HG03066 (cell line): ENCODE measurements at regions not wholly inside any gene's neighbourhood (a gene's known extent, or its start where the extent isn't known, plus 50 kb on each side); places are given as distances from the start of the nearest gene placed in this dataset.

Source experiments
- ATAC-seq: cut with Tn5 transposase; IDR thresholded peaks from one replicate; pipeline ENCODE4 v1.9.1; 2021; ENCODE audit warnings: low read depth; ENCODE audit not compliant: unreplicated experiment

- ATAC-seq: peak; percentile 79
Observed at GRCh38 chr6:105601541-105602236, 198.8 kb upstream of the PREP start.

- no peak for ATAC-seq
Observed at GRCh38 chr6:105600336-105601260, 197.7 kb upstream of the PREP start.

- ATAC-seq: no peak
Observed at GRCh38 chr6:105598264-105598663, 195.4 kb upstream of the PREP start.

- ATAC-seq: no peak
Observed at GRCh38 chr6:105596284-105596755, 193.4 kb upstream of the PREP start.

GRCh38 chr6:105595829-105596228 lies 192.9 kb upstream of the PREP start:
- ATAC-seq: no peak

- ATAC-seq: no peak
Observed at GRCh38 chr6:105594821-105595220, 191.9 kb upstream of the PREP start.

- no peak for ATAC-seq
Observed at GRCh38 chr6:105593805-105594671, 191.2 kb upstream of the PREP start.

GRCh38 chr6:105593056-105593690 lies 190.3 kb upstream of the PREP start:
- ATAC-seq: no peak

- no peak for ATAC-seq
Observed at GRCh38 chr6:105592329-105592728, 189.4 kb upstream of the PREP start.

GRCh38 chr6:105591053-105591452 lies 188.2 kb upstream of the PREP start:
- peak; percentile 88 for ATAC-seq

- ATAC-seq: no peak
Observed at GRCh38 chr6:105588123-105588710, 185.3 kb upstream of the PREP start.

GRCh38 chr6:105587349-105588122 lies 184.7 kb upstream of the PREP start:
- no peak for ATAC-seq

- ATAC-seq: no peak
Observed at GRCh38 chr6:105578179-105578707, 175.4 kb upstream of the PREP start.

GRCh38 chr6:105573556-105573955 lies 170.7 kb upstream of the PREP start:
- no peak for ATAC-seq

- no peak for ATAC-seq
Observed at GRCh38 chr6:105573138-105573537, 170.3 kb upstream of the PREP start.

- ATAC-seq: no peak
Observed at GRCh38 chr6:105570416-105570815, 167.5 kb upstream of the PREP start.

GRCh38 chr6:105569706-105570105 lies 166.8 kb upstream of the PREP start:
- ATAC-seq: no peak

- ATAC-seq: no peak
Observed at GRCh38 chr6:105568751-105569150, 165.9 kb upstream of the PREP start.

- no peak for ATAC-seq
Observed at GRCh38 chr6:105568142-105568541, 165.3 kb upstream of the PREP start.
